OCI-LY3 (cell line): ENCODE measurements at regions not wholly inside any gene's neighbourhood (a gene's known extent, or its start where the extent isn't known, plus 50 kb on each side); places are given as distances from the start of the nearest gene placed in this dataset.

Source experiments
- H2AFZ ChIP-seq: fragments of 200-600, 300-600 bp; shearing (Covaris generic); 2 replicates; pipeline ENCODE4 v1.6.0; 2014; ENCODE audit warnings: antibody characterized with exemption, low read depth, low read length
- H3K27ac ChIP-seq: fragments of 200-600, 300-600 bp; sonication (generic); 2 replicates; pipeline ENCODE4 v1.5.1; 2014; ENCODE audit warnings: mild to moderate bottlenecking, low read length, moderate library complexity, mixed read lengths
- H3K27me3 ChIP-seq: fragments of 200-600, 300-600 bp; sonication (generic); 2 replicates; pipeline ENCODE4 v1.6.1; 2014; ENCODE audit warnings: low read depth, low read length, mixed read lengths
- H3K36me3 ChIP-seq: fragments of 200-600, 300-600 bp; sonication (generic); replicated peaks from 2 replicates; pipeline ENCODE3; 2014; ENCODE audit warnings: low read depth, low read length, mixed read lengths
- H3K4me1 ChIP-seq: fragments of 300-600, 200-600 bp; sonication (generic); 2 replicates; pipeline ENCODE4 v1.6.1; 2014; ENCODE audit warnings: low read length, mixed read lengths
- H3K4me2 ChIP-seq: fragments of 200-600, 300-600 bp; sonication (generic); 2 replicates; pipeline ENCODE4 v1.6.1; 2014; ENCODE audit warnings: low read length, mixed read lengths
- H3K4me3 ChIP-seq: fragments of 300-600, 200-600 bp; sonication (generic); 2 replicates; pipeline ENCODE4 v1.5.1; 2014; ENCODE audit warnings: antibody characterized with exemption, mild to moderate bottlenecking, low read length, moderate library complexity
- H3K79me2 ChIP-seq: fragments of 300-600, 200-600 bp; shearing (Covaris generic); 2 replicates; pipeline ENCODE4 v1.6.1; 2014; ENCODE audit warnings: mild to moderate bottlenecking, low read length, mixed read lengths
- H3K9ac ChIP-seq: fragments of 300-600, 200-600 bp; shearing (Covaris generic); 2 replicates; pipeline ENCODE4 v1.6.0; 2014; ENCODE audit warnings: mild to moderate bottlenecking, low read length, moderate library complexity
- H3K9me3 ChIP-seq: fragments of 200-600, 300-600 bp; shearing (Covaris generic); 2 replicates; pipeline ENCODE4 v1.6.1; 2014; ENCODE audit warnings: low read length, mixed read lengths; ENCODE audit not compliant: insufficient read depth
- H4K20me1 ChIP-seq: fragments of 200-600, 300-600 bp; sonication (generic); 2 replicates; pipeline ENCODE4 v1.6.1; 2016; ENCODE audit warnings: low read length, mixed read lengths; ENCODE audit not compliant: insufficient read depth
- CTCF ChIP-seq: fragments of 200-600, 300-600 bp; sonication (generic); IDR thresholded peaks from 2 replicates; pipeline ENCODE4 v1.5.1; 2014; ENCODE audit warnings: antibody characterized with exemption, low read length, low read depth
- EZH2phosphoT487 ChIP-seq: fragments of 200-600 bp; shearing (Covaris generic); IDR thresholded peaks from 2 replicates; pipeline ENCODE4 v1.6.1; 2018; ENCODE audit warnings: antibody characterized with exemption, mixed run types, low read depth

- no peak overlapping the region for H2AFZ ChIP-seq
- H3K9ac ChIP-seq, result no peak overlapping the region
- no peak overlapping the region for H3K4me3 ChIP-seq
- H3K4me1 ChIP-seq, result peaks cover 24% of the 10 kb centered on the region
- no peaks in the 10 kb centered on the region for H3K79me2 ChIP-seq
- H3K4me2 ChIP-seq, result peak overlapping the region; percentile 21; the same call in 1 of the 2 replicates
- no peaks in the 10 kb centered on the region for H3K9me3 ChIP-seq
- no peaks in the 10 kb centered on the region for H4K20me1 ChIP-seq
- H3K27me3 ChIP-seq, result no peaks in the 10 kb centered on the region
- no peak overlapping the region for H3K27ac ChIP-seq
- TF ChIP-seq CTCF (peak; percentile 43; the same call in 1 of the 2 replicates), EZH2phosphoT487 (no peak)
- H3K36me3 ChIP-seq, result no peaks in the 10 kb centered on the region
These were observed 1345.8 kb upstream of the LRRTM1 start for GRCh38 chr2:81650048-81650971.

GRCh38 chr2:81648806-81649205, 1344.3 kb upstream of the LRRTM1 start:
- no peak overlapping the region for H3K4me3 ChIP-seq
- H3K9me3 ChIP-seq, result no peaks in the 10 kb centered on the region
- H3K79me2 ChIP-seq, result no peaks in the 10 kb centered on the region
- H2AFZ ChIP-seq, result no peak overlapping the region
- no peaks in the 10 kb centered on the region for H3K36me3 ChIP-seq
- no peak overlapping the region for H3K27ac ChIP-seq
- peaks cover 31% of the 10 kb centered on the region for H3K4me1 ChIP-seq
- H3K9ac ChIP-seq, result no peak overlapping the region
- H3K4me2 ChIP-seq, result no peak overlapping the region
- no peaks in the 10 kb centered on the region for H3K27me3 ChIP-seq
- no peaks in the 10 kb centered on the region for H4K20me1 ChIP-seq
- TF ChIP-seq CTCF, result no peak
- no peak for TF ChIP-seq EZH2phosphoT487

DNA sequence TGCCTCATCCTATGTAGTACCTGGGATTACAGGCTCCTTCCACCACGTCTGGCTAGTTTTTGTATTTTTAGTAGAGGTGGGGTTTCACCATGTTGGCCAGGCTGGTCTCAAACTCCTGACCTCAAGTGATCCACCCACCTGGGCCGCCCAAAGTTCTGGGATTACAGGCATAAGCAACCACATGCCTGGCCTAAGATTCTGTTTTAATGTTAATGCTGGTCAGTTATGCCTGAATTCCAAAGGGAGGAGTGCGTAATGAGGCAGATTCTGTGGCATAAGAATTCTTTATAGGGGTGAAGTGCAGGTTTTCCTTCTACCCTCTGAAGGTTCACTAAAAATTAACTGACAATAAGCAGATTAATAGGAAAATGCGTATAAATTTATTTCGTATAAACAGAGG, 1343.8 kb upstream of the LRRTM1 start:
- Histone ChIP-seq H4K20me1 (no peaks in the 10 kb centered on the region), H3K9ac (no peak overlapping the region), H3K4me3 (no peak overlapping the region), H3K79me2 (no peaks in the 10 kb centered on the region), H3K9me3 (no peaks in the 10 kb centered on the region), H3K4me2 (no peak overlapping the region), H3K4me1 (peaks cover 31% of the 10 kb centered on the region), H3K27ac (no peak overlapping the region), H2AFZ (no peak overlapping the region), H3K36me3 (no peaks in the 10 kb centered on the region), H3K27me3 (no peaks in the 10 kb centered on the region)
- TF ChIP-seq CTCF (no peak), EZH2phosphoT487 (no peak)

DNA sequence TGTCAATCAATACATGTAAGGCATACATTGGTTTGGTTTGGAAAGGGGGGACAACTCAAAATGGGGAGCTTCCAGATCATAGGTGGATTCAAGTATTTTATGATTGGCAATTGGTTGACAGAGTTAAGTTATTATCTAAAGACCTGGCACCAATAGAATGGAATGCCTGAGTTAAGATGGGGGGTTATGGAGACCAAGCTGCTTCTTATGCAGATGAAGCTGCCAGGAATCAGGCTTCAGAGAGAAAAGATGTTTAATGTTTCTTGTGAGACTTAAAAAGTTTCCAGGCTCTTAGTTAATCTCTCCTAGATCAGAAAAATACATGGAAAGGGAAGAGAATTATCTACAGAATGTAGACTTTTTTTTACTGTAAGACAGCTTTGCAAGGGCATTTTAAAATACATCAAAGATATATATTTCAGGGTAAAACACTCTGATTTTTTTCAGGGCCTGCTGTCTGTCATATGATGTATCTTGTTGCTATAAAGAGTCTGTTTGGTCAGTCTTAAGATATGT, 1343.2 kb upstream of the LRRTM1 start:
- no peak overlapping the region for H3K4me3 ChIP-seq
- H3K27ac ChIP-seq, result no peak overlapping the region
- no peak overlapping the region for H2AFZ ChIP-seq
- H3K36me3 ChIP-seq, result no peaks in the 10 kb centered on the region
- no peaks in the 10 kb centered on the region for H3K79me2 ChIP-seq
- H3K9me3 ChIP-seq, result no peaks in the 10 kb centered on the region
- H3K4me2 ChIP-seq, result no peak overlapping the region
- H3K4me1 ChIP-seq, result peaks cover 31% of the 10 kb centered on the region
- TF ChIP-seq EZH2phosphoT487, result no peak
- TF ChIP-seq CTCF, result no peak
- no peaks in the 10 kb centered on the region for H3K27me3 ChIP-seq
- no peaks in the 10 kb centered on the region for H4K20me1 ChIP-seq
- H3K9ac ChIP-seq, result no peak overlapping the region
